ENCODE measurements at regions not wholly inside any gene's neighbourhood (a gene's known extent, or its start where the extent isn't known, plus 50 kb on each side); places are given as distances from the start of the nearest gene placed in this dataset.

- H3K27me3 ChIP-seq (ENCODE audit: insufficient read depth, low read length): no peaks in the 10 kb centered on the region
- POLR2A ChIA-PET: no interaction called here
- DNase-seq (ENCODE audit: low read depth, low spot score) (no peak), ATAC-seq (no peak)
- H3K79me2 ChIP-seq (ENCODE audit: insufficient read depth, low read length): no peaks in the 10 kb centered on the region
- H3K4me1 ChIP-seq (ENCODE audit: control insufficient read depth in 1 of 2, insufficient read depth in 2 of 2, low read length in 2 of 2): no peaks in the 10 kb centered on the region
- H3K4me2 ChIP-seq (ENCODE audit: low read length): no peak overlapping the region
- no TSS peak for BruUV-seq (replicated peaks)
- no peaks in the 10 kb centered on the region for H3K9me3 ChIP-seq (ENCODE audit: control insufficient read depth in 1 of 2, insufficient read depth in 1 of 2, low read depth in 1 of 2, low read length in 2 of 2)
- H3K9ac ChIP-seq (ENCODE audit: low read length): no peak overlapping the region
- H3K9me2 ChIP-seq (ENCODE audit: insufficient read depth): no peaks in the 10 kb centered on the region
- no peaks in the 10 kb centered on the region for H3K36me3 ChIP-seq (ENCODE audit: control insufficient read depth in 1 of 2, insufficient read depth in 2 of 2, low read length in 2 of 2)
- H3K27ac ChIP-seq (ENCODE audit: low read depth, low read length): no peak overlapping the region
- H3K4me3 ChIP-seq (replicated peaks in 1 of 2; ENCODE audit: low read depth in 1 of 2, low read length in 2 of 2): no peak overlapping the region
- CTCF ChIA-PET: no interaction called here
- RAD21 ChIA-PET (ENCODE audit: low non-redundant PET in 1 of 2, low total read pairs in 2 of 2, uncharacterized antibody in 2 of 2, unreplicated experiment in 2 of 2): no interaction called here
- intact Hi-C loops (cut with micrococcal nuclease): no loop called here
- H4K20me1 ChIP-seq (ENCODE audit: insufficient read depth): no peaks in the 10 kb centered on the region
- TF ChIP-seq EGR1 (IDR thresholded peaks at IDR 0.05; ENCODE audit: low read depth) (no peak), ZFX (IDR thresholded peaks at IDR 0.05) (no peak), EZH2phosphoT487 (IDR thresholded peaks at IDR 0.05; ENCODE audit: borderline replicate concordance) (no peak), ZNF274 (IDR thresholded peaks at IDR 0.05; ENCODE audit: low read depth, low read length) (no peak), RAD21 (IDR thresholded peaks at IDR 0.05; ENCODE audit: low read depth) (no peak), FOSL1 (IDR thresholded peaks at IDR 0.05; ENCODE audit: low read depth) (no peak), POLR2A (IDR thresholded peaks at IDR 0.05; ENCODE audit: borderline replicate concordance, extremely low read depth, insufficient read depth, insufficient read length) (no peak), MAX (IDR thresholded peaks at IDR 0.05) (no peak), TCF7L2 (IDR thresholded peaks at IDR 0.05; ENCODE audit: borderline replicate concordance, extremely low read depth, insufficient read depth, insufficient read length) (no peak), CBX3 (IDR thresholded peaks at IDR 0.05; ENCODE audit: low read depth) (no peak), EZH2 (IDR thresholded peaks at IDR 0.05) (no peak), SP1 (IDR thresholded peaks at IDR 0.05; ENCODE audit: low read depth) (no peak), ELF1 (IDR thresholded peaks at IDR 0.05; ENCODE audit: borderline replicate concordance, low read depth) (no peak), ZBTB33 (IDR thresholded peaks at IDR 0.05; ENCODE audit: extremely low read depth, insufficient replicate concordance, low read length) (no peak), ATF3 (IDR thresholded peaks at IDR 0.05) (no peak), SIN3A (IDR thresholded peaks at IDR 0.05; ENCODE audit: low read depth) (no peak), CEBPB (IDR thresholded peaks at IDR 0.05; ENCODE audit: low read depth) (no peak)
- H2AFZ ChIP-seq (ENCODE audit: low read depth, low read length, poor library complexity, severe bottlenecking): no peak overlapping the region
Measured at GRCh38 chr5:68919988-68920490, 173.8 kb upstream of the SLC30A5 start.

Data from HCT116 (cell line).